Stomach (tissue), 4 donors: ENCODE measurements at regions not wholly inside any gene's neighbourhood (a gene's known extent, or its start where the extent isn't known, plus 50 kb on each side); places are given as distances from the start of the nearest gene placed in this dataset.

ENCODE experiments used
- EP300 ChIP-seq: sonication (generic); formaldehyde crosslinking; IDR thresholded peaks from one replicate; pipeline ENCODE4 v1.6.1; 2017; ENCODE audit warnings: antibody characterized with exemption
- POLR2A ChIP-seq, 4 donors: fragments of 450-650 bp; IDR thresholded peaks; one replicate each; pipeline ENCODE4 v1.6.1; 2016; ENCODE audit warnings: antibody characterized with exemption in 4 of 4, control low read depth in 2 of 4, mild to moderate bottlenecking in 1 of 4, moderate library complexity in 1 of 4
- POLR2AphosphoS5 ChIP-seq, 3 donors: sonication (generic); formaldehyde crosslinking; IDR thresholded peaks; one replicate each; pipeline ENCODE4 v1.6.1; 2016; ENCODE audit warnings: antibody characterized with exemption in 3 of 3
- TF ChIP-seq, protein P1 (sequence below), 7 experiments: fragments of 450-650 bp in 4 of 7; fragments of 200-600 bp in 3 of 7; sonication (generic) in 3 of 7; IDR thresholded peaks; one replicate each; pipeline ENCODE4 v1.5.1; 2016 to 2019; ENCODE audit warnings: antibody characterized with exemption in 7 of 7, control low read depth in 2 of 7, mild to moderate bottlenecking in 1 of 7

DNA sequence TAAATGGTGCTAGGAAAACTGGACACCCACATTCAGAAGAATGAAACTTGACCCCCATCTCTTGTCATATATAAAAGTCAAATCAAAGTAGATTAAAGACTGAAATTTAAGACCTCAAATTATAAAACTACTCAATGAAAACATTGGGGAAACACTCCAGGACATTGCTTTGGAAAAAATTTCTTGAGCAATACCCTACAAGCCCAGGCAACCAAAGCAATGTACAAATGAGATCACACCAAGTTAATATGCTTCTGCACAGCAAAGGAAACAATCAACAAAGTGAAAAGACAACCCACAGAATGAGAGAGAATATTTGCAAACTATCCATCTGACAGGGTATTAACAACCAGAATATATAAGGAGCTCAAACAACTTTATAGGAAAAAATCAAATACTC, 407.9 kb upstream of the BTBD3 start:
- TF ChIP-seq POLR2AphosphoS5 (IDR thresholded peaks at IDR 0.05) (no peak), POLR2A (IDR thresholded peaks at IDR 0.05) (no peak), EP300 (no peak)
- TF ChIP-seq, protein P1, sequence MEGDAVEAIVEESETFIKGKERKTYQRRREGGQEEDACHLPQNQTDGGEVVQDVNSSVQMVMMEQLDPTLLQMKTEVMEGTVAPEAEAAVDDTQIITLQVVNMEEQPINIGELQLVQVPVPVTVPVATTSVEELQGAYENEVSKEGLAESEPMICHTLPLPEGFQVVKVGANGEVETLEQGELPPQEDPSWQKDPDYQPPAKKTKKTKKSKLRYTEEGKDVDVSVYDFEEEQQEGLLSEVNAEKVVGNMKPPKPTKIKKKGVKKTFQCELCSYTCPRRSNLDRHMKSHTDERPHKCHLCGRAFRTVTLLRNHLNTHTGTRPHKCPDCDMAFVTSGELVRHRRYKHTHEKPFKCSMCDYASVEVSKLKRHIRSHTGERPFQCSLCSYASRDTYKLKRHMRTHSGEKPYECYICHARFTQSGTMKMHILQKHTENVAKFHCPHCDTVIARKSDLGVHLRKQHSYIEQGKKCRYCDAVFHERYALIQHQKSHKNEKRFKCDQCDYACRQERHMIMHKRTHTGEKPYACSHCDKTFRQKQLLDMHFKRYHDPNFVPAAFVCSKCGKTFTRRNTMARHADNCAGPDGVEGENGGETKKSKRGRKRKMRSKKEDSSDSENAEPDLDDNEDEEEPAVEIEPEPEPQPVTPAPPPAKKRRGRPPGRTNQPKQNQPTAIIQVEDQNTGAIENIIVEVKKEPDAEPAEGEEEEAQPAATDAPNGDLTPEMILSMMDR (IDR thresholded peaks at IDR 0.05) = no peak
